Spleen (tissue), 11 donors: ENCODE measurements at regions not wholly inside any gene's neighbourhood (a gene's known extent, or its start where the extent isn't known, plus 50 kb on each side); places are given as distances from the start of the nearest gene placed in this dataset.
A peak's percentile ranks its signal among the peaks of the same experiment; 100 is the strongest.

Experiments used
- DNase-seq: peaks from one replicate; pipeline ENCODE4 v3.0.0-alpha.2; 2020
- H3K27ac ChIP-seq, 8 donors: fragments of 200-600 bp; sonication (generic) in 7 of 8; 1 replicate in 4 of 8; 2 replicates in 4 of 8; pipeline versions ENCODE4 v1.5.0 to v1.8.0; 2016 to 2021; ENCODE audit warnings: inconsistent platforms in 4 of 8, mild to moderate bottlenecking in 4 of 8, moderate library complexity in 1 of 8
- H3K27me3 ChIP-seq, 7 donors: fragments of 200-600 bp; sonication (generic) in 6 of 7; replicated peaks in 1 of 7; 1 replicate in 4 of 7; 2 replicates in 3 of 7; pipeline versions ENCODE4 v1.5.0 to v1.8.0; 2016 to 2021; ENCODE audit warnings: inconsistent platforms in 3 of 7, mild to moderate bottlenecking in 1 of 7
- H3K36me3 ChIP-seq, 6 donors: fragments of 200-600 bp; sonication (generic) in 5 of 6; 1 replicate in 4 of 6; 2 replicates in 2 of 6; pipeline versions ENCODE4 v1.5.0 to v1.8.0; 2016 to 2021; ENCODE audit warnings: inconsistent platforms in 2 of 6
- H3K4me1 ChIP-seq, 6 donors: fragments of 200-600 bp; sonication (generic) in 5 of 6; 1 replicate in 3 of 6; 2 replicates in 3 of 6; pipeline versions ENCODE4 v1.5.0 to v1.8.0; 2016 to 2021; ENCODE audit warnings: inconsistent platforms in 3 of 6
- H3K4me3 ChIP-seq, 8 donors: fragments of 200-600 bp; sonication (generic) in 7 of 8; 1 replicate in 4 of 8; 2 replicates in 4 of 8; pipeline versions ENCODE4 v1.5.0 to v1.8.0; 2016 to 2021; ENCODE audit warnings: inconsistent platforms in 4 of 8, mild to moderate bottlenecking in 4 of 8, moderate library complexity in 2 of 8
- H3K9me3 ChIP-seq, 8 donors: fragments of 200-600 bp; sonication (generic) in 7 of 8; 1 replicate in 4 of 8; 2 replicates in 4 of 8; pipeline versions ENCODE4 v1.5.0 to v1.8.0; 2016 to 2021; ENCODE audit warnings: inconsistent platforms in 4 of 8
- CTCF ChIP-seq, 11 experiments: fragments of 200-600 bp in 7 of 11; fragments of 450-650 bp in 4 of 11; sonication (generic) in 4 of 11; IDR thresholded peaks in 8 of 11; conservative IDR thresholded peaks in 3 of 11; 1 replicate in 7 of 11; 2 replicates in 4 of 11; pipeline versions ENCODE4 v1.4.0 to v1.8.0; 2016 to 2021; ENCODE audit warnings: antibody characterized with exemption in 11 of 11, inconsistent platforms in 4 of 11, mild to moderate bottlenecking in 1 of 11
- POLR2A ChIP-seq, 3 donors: fragments of 450-650 bp; IDR thresholded peaks; one replicate each; pipeline ENCODE4 v1.5.1; 2017; ENCODE audit warnings: antibody characterized with exemption in 3 of 3, mild to moderate bottlenecking in 1 of 3
- POLR2AphosphoS5 ChIP-seq, 3 donors: sonication (generic); formaldehyde crosslinking; IDR thresholded peaks; one replicate each; pipeline ENCODE4 v1.5.1; 2017; ENCODE audit warnings: antibody characterized with exemption in 3 of 3
- WGBS, 5 donors: extraction: QIAGEN DNeasy Blood & Tissue Kit in 3 of 5; methylation state at CpG; one replicate each; pipeline versions ENCODE4 v1.1.5 to v1.1.7; 2013 to 2018; 5-methylcytosine and 5-hydroxymethylcytosine counted together
- intact Hi-C: fragments of 100-400 bp; cut with DNase I; formaldehyde crosslinking; loops from one replicate; pipeline ENCODE4 v1.15.0; 2023; ENCODE audit warnings: low total_unique reads
- donor health status: healthy with polysubstance abuse.
- donor health status: DM: no; HTN: no; CAD: no; lungs with moderate emphysema.
- donor health status: DM: no; HTN: no; CAD: no.
- donor health status: Bipolar disorder and iron deficiency.
- donor health status: healthy.
- donor health status: DM: no; HTN: no; CAD: no.
- donor health status: DM: yes; HTN: yes; CAD: no.

GRCh38 chr5:40025586-40025985 lies 600.8 kb upstream of the DAB2 start:
- no peak for DNase-seq
- intact Hi-C loops, result loop anchor here (10.0 kb wide), 1 partner anchor 659 kb away; no protein-coding TSS in a partner anchor
- H3K9me3 ChIP-seq, result peaks cover 0 to 3% (median 0%) of the 10 kb centered on the region in 8 donors
- WGBS, 5 donors, result 57 to 85% (median 77%) methylated on average over 3 of the region's 3 CpGs
- H3K27me3 ChIP-seq, result no peaks in the 10 kb centered on the region
- no peak for TF ChIP-seq POLR2AphosphoS5 (IDR thresholded peaks at IDR 0.05)
- TF ChIP-seq POLR2A (IDR thresholded peaks at IDR 0.05), result no peak
- TF ChIP-seq CTCF (IDR thresholded peaks at IDR 0.05 in 8 of 11, conservative IDR thresholded peaks at IDR 0.05 in 3 of 11), result no peak
- H3K36me3 ChIP-seq, result no peaks in the 10 kb centered on the region
- H3K4me3 ChIP-seq, result no peak overlapping the region
- H3K27ac ChIP-seq, result peak overlapping the region in 1 of 8 donors; percentile 74
- no peaks in the 10 kb centered on the region for H3K4me1 ChIP-seq

GRCh38 chr5:40022057-40022456 lies 597.3 kb upstream of the DAB2 start:
- no peaks in the 10 kb centered on the region for H3K36me3 ChIP-seq
- intact Hi-C loops, result loop anchor here (10.0 kb wide), 1 partner anchor 663 kb away; no protein-coding TSS in a partner anchor
- no peaks in the 10 kb centered on the region for H3K27me3 ChIP-seq
- 66 to 97% (median 96%) methylated on average over 1 of the region's 1 CpG for WGBS, 5 donors
- no peak for DNase-seq
- H3K27ac ChIP-seq, result no peak overlapping the region
- H3K4me3 ChIP-seq, result no peak overlapping the region
- H3K4me1 ChIP-seq, result no peaks in the 10 kb centered on the region
- TF ChIP-seq POLR2AphosphoS5 (IDR thresholded peaks at IDR 0.05), result no peak
- no peak for TF ChIP-seq CTCF (IDR thresholded peaks at IDR 0.05 in 8 of 11, conservative IDR thresholded peaks at IDR 0.05 in 3 of 11)
- no peak for TF ChIP-seq POLR2A (IDR thresholded peaks at IDR 0.05)
- H3K9me3 ChIP-seq, result peaks cover 0 to 5% (median 0%) of the 10 kb centered on the region in 8 donors

GRCh38 chr5:40021007-40021406 lies 596.2 kb upstream of the DAB2 start:
- intact Hi-C loops, result loop anchor here (10.0 kb wide), 1 partner anchor 664 kb away; no protein-coding TSS in a partner anchor
- no peak overlapping the region for H3K27ac ChIP-seq
- TF ChIP-seq POLR2A (IDR thresholded peaks at IDR 0.05), result no peak
- TF ChIP-seq POLR2AphosphoS5 (IDR thresholded peaks at IDR 0.05), result no peak
- TF ChIP-seq CTCF (IDR thresholded peaks at IDR 0.05 in 8 of 11, conservative IDR thresholded peaks at IDR 0.05 in 3 of 11), result peak in 3 of 11 experiments; percentile 14 to 29 (median 17)
- 74 to 83% (median 78%) methylated on average over 2 of the region's 2 CpGs for WGBS, 5 donors
- H3K4me3 ChIP-seq, result no peak overlapping the region
- no peaks in the 10 kb centered on the region for H3K36me3 ChIP-seq
- no peaks in the 10 kb centered on the region for H3K27me3 ChIP-seq
- DNase-seq, result no peak
- peaks cover 0 to 5% (median 0%) of the 10 kb centered on the region in 8 donors for H3K9me3 ChIP-seq
- no peaks in the 10 kb centered on the region for H3K4me1 ChIP-seq

- DNase-seq, result no peak
- no peak for TF ChIP-seq POLR2AphosphoS5 (IDR thresholded peaks at IDR 0.05)
- TF ChIP-seq CTCF (IDR thresholded peaks at IDR 0.05 in 8 of 11, conservative IDR thresholded peaks at IDR 0.05 in 3 of 11), result no peak
- no peak for TF ChIP-seq POLR2A (IDR thresholded peaks at IDR 0.05)
- Histone ChIP-seq H3K9me3 (peaks cover 0 to 5% (median 0%) of the 10 kb centered on the region in 8 donors), H3K27me3 (no peaks in the 10 kb centered on the region), H3K4me3 (no peak overlapping the region), H3K27ac (peak overlapping the region in 1 of 8 donors; percentile 73), H3K36me3 (no peaks in the 10 kb centered on the region), H3K4me1 (no peaks in the 10 kb centered on the region)
- intact Hi-C loops, result no loop called here
- WGBS, 5 donors, result 78 to 95% (median 92%) methylated on average over 3 of the region's 3 CpGs
These were observed 593.1 kb upstream of the DAB2 start for GRCh38 chr5:40017918-40018317.
